SK-N-SH treated with all-trans-retinoic acid at 6 μM for 48 hours (cell line): ENCODE measurements at regions not wholly inside any gene's neighbourhood (a gene's known extent, or its start where the extent isn't known, plus 50 kb on each side); places are given as distances from the start of the nearest gene placed in this dataset.

ENCODE experiments used
- ZFP3 ChIP-seq: fragments of 250-450 bp; sonication (Bioruptor Pico); IDR thresholded peaks from 2 replicates; pipeline ENCODE4 v1.5.0; 2020; ENCODE audit warnings: mild to moderate bottlenecking, moderate library complexity
- ZNF8 ChIP-seq: fragments of 450-650 bp; formaldehyde crosslinking; IDR thresholded peaks from 2 replicates; pipeline ENCODE4 v1.5.0; 2020; ENCODE audit warnings: mild to moderate bottlenecking, moderate library complexity

DNA sequence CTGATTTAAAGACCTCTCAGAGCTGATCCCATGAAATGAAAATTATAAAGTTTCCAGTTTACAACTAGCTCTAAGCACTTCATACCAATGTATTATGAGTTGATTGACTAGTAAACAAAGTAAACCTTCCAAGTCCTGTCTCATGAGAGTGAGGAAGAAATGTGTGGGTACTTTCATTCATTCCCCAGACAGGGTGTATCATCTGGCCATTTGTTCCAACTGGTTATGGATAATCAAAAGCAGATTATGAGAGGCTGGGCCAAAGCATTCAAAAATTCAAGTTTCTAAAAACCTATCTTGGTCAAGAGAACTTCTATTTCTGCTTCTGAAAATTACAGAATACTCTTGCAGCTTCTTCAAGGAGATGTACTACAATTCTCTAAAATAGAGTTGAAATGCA is 193.3 kb upstream of the RASGEF1B start:
- no peak for TF ChIP-seq ZNF8 (CRISPR knock-in tag)
- TF ChIP-seq ZFP3 (CRISPR knock-in tag), result no peak
